Gastrocnemius medialis (tissue), 4 donors: ENCODE measurements at regions not wholly inside any gene's neighbourhood (a gene's known extent, or its start where the extent isn't known, plus 50 kb on each side); places are given as distances from the start of the nearest gene placed in this dataset.
"Not testable (repeated sequence)": the region's sequence is repeated elsewhere in the genome, so short reads cannot be mapped to it uniquely, and the experiment has no call there.

Experiments
- POLR2A ChIP-seq, 2 donors: fragments of 450-650 bp; IDR thresholded peaks; one replicate each; pipeline ENCODE4 v1.6.1; 2017; ENCODE audit warnings: antibody characterized with exemption in 2 of 2, mild to moderate bottlenecking in 2 of 2, moderate library complexity in 2 of 2
- TF ChIP-seq, protein P1 (sequence below), 5 experiments: fragments of 450-650 bp in 3 of 5; fragments of 200-600 bp in 2 of 5; sonication (generic) in 2 of 5; IDR thresholded peaks in 4 of 5; conservative IDR thresholded peaks in 1 of 5; 1 replicate in 4 of 5; 2 replicates in 1 of 5; pipeline ENCODE4 v1.5.1; 2016 to 2019; ENCODE audit warnings: antibody characterized with exemption in 5 of 5, mild to moderate bottlenecking in 3 of 5, moderate library complexity in 3 of 5

DNA sequence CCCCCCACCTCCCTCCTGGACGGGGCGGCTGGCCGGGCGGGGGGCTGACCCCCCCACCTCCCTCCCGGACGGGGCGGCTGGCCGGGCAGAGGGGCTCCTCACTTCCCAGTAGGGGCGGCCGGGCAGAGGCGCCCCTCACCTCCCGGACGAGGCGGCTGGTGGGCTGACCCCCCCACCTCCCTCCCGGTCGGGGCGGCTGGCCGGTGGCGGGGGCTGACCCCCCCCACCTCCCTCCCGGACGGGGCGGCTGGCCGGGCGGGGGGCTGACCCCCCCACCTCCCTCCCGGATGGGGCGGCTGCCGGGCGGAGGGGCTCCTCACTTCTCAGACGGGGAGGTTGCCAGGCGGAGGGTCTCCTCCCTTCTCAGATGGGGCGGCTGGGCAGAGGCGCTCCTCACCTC is 166.9 kb upstream of the TAPT1 start:
- TF ChIP-seq, protein P1, sequence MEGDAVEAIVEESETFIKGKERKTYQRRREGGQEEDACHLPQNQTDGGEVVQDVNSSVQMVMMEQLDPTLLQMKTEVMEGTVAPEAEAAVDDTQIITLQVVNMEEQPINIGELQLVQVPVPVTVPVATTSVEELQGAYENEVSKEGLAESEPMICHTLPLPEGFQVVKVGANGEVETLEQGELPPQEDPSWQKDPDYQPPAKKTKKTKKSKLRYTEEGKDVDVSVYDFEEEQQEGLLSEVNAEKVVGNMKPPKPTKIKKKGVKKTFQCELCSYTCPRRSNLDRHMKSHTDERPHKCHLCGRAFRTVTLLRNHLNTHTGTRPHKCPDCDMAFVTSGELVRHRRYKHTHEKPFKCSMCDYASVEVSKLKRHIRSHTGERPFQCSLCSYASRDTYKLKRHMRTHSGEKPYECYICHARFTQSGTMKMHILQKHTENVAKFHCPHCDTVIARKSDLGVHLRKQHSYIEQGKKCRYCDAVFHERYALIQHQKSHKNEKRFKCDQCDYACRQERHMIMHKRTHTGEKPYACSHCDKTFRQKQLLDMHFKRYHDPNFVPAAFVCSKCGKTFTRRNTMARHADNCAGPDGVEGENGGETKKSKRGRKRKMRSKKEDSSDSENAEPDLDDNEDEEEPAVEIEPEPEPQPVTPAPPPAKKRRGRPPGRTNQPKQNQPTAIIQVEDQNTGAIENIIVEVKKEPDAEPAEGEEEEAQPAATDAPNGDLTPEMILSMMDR (IDR thresholded peaks at IDR 0.05 in 4 of 5, conservative IDR thresholded peaks at IDR 0.05 in 1 of 5) = not testable (repeated sequence)
- TF ChIP-seq POLR2A (IDR thresholded peaks at IDR 0.05) = not testable (repeated sequence)
